PC-9 (cell line): ENCODE measurements at regions not wholly inside any gene's neighbourhood (a gene's known extent, or its start where the extent isn't known, plus 50 kb on each side); places are given as distances from the start of the nearest gene placed in this dataset.

Source experiments
- BruUV-seq: library from RNA; stranded (reverse); fragments of 400-500 nt; replicated peaks from 2 replicates; lab custom pipeline; 2021; lab: Mats Ljungman, UMichigan
- CTCF ChIA-PET: fragments of 300-600 bp; sonication (Branson Sonifier 250); formaldehyde crosslinking; loops from one replicate; lab custom pipeline; 2022; ENCODE audit warnings: antibody characterized with exemption; lab: Charles Lee
- POLR2A ChIA-PET: fragments of 300-600 bp; sonication (Branson Sonifier 250); formaldehyde crosslinking; loops from one replicate; lab custom pipeline; 2022; ENCODE audit warnings: antibody characterized with exemption; ENCODE audit not compliant: unreplicated experiment; lab: Charles Lee
- DNase-seq, 2 experiments: peaks; one replicate each; pipeline versions ENCODE4 v3.0.0 to v3.0.0-alpha.2; 2015 to 2022; ENCODE audit warnings: mixed read lengths in 1 of 2
- H2AFZ ChIP-seq: fragments of 200-600 bp; sonication (generic); 2 replicates; pipeline ENCODE4 v1.8.1; 2017; ENCODE audit warnings: antibody characterized with exemption
- H3F3A ChIP-seq: fragments of 200-600 bp; sonication (generic); 2 replicates; pipeline ENCODE4 v1.8.1; 2017; ENCODE audit warnings: antibody characterized with exemption, mild to moderate bottlenecking, low read depth; ENCODE audit not compliant: insufficient read depth
- H3K27ac ChIP-seq: fragments of 200-600 bp; sonication (generic); 2 replicates; pipeline ENCODE4 v1.6.1; 2016; ENCODE audit warnings: mixed run types
- H3K27me3 ChIP-seq: fragments of 200-600 bp; sonication (generic); 2 replicates; pipeline ENCODE4 v1.6.1; 2016; ENCODE audit warnings: low read depth, mixed run types; ENCODE audit not compliant: insufficient read depth
- H3K36me3 ChIP-seq: fragments of 200-600 bp; sonication (generic); 2 replicates; pipeline ENCODE4 v1.6.1; 2016; ENCODE audit warnings: low read depth, mixed run types
- H3K4me1 ChIP-seq: fragments of 200-600 bp; sonication (generic); replicated peaks from 2 replicates; pipeline ENCODE4 v1.6.1; 2016; ENCODE audit warnings: mixed run types; ENCODE audit not compliant: insufficient read depth
- H3K4me2 ChIP-seq: fragments of 200-600 bp; sonication (generic); 2 replicates; pipeline ENCODE4 v1.6.1; 2017; ENCODE audit warnings: mixed run types
- H3K4me3 ChIP-seq: fragments of 200-600 bp; sonication (generic); 2 replicates; pipeline ENCODE4 v1.6.1; 2016; ENCODE audit warnings: mixed run types
- H3K79me2 ChIP-seq: fragments of 200-600 bp; sonication (generic); 2 replicates; pipeline ENCODE4 v1.6.1; 2017; ENCODE audit warnings: low read depth, mixed run types
- H3K9me2 ChIP-seq: fragments of 200-600 bp; sonication (generic); 2 replicates; pipeline ENCODE4 v1.8.1; 2017; ENCODE audit warnings: mild to moderate bottlenecking; ENCODE audit not compliant: insufficient read depth
- H3K9me3 ChIP-seq: fragments of 200-600 bp; sonication (generic); 2 replicates; pipeline ENCODE4 v1.8.1; 2016; ENCODE audit warnings: low read depth; ENCODE audit not compliant: insufficient read depth
- H4K20me1 ChIP-seq: fragments of 200-600 bp; sonication (generic); 2 replicates; pipeline ENCODE4 v1.8.1; 2017; ENCODE audit not compliant: insufficient read depth
- EZH2 ChIP-seq: fragments of 200-600 bp; sonication (generic); IDR thresholded peaks from 2 replicates; pipeline ENCODE4 v1.8.0; 2017; ENCODE audit warnings: antibody characterized with exemption, low read depth
- intact Hi-C: fragments of 100-400 bp; cut with micrococcal nuclease; formaldehyde crosslinking; loops from one replicate; pipeline ENCODE4 v1.10.0; 2022; ENCODE audit not compliant: unreplicated experiment
- TF ChIP-seq, protein P1 (sequence below): fragments of 200-600 bp; sonication (generic); conservative IDR thresholded peaks from 2 replicates; pipeline ENCODE4 v1.6.1; 2017; ENCODE audit warnings: mixed run types, antibody characterized with exemption, mild to moderate bottlenecking, moderate library complexity

DNA sequence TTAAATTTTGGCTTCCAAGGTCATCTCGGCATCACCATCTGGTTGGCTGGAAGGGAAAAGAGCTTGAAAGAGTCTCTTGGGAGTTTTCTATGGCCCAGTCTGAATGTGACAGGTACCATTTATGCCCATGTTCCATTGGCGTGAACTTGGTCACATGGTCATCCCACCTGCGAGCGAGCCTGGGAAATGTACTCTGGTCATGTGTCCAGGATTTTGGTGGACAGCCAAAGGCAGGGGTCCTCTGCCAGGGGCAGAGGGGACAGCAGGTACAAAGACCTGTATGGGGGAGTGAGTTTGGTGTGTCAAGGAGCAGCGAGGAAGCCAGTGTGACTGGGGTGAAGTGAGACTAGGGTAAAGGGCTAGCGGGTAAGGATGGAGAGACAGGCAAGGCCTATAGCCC lies 112.6 kb downstream of the CDC5L start:
- no peak for DNase-seq
- intact Hi-C loops = no loop called here
- no TSS peak for BruUV-seq
- Histone ChIP-seq H3K4me3 (no peak overlapping the region), H3K4me1 (peaks cover 7% of the 10 kb centered on the region), H3K4me2 (no peak overlapping the region), H3K27ac (no peak overlapping the region), H3K36me3 (no peaks in the 10 kb centered on the region), H3F3A (no peaks in the 10 kb centered on the region; the same call in 1 of the 2 replicates), H4K20me1 (no peaks in the 10 kb centered on the region), H3K27me3 (no peaks in the 10 kb centered on the region), H2AFZ (no peak overlapping the region), H3K9me2 (no peaks in the 10 kb centered on the region), H3K9me3 (no peaks in the 10 kb centered on the region), H3K79me2 (no peaks in the 10 kb centered on the region)
- ChIA-PET CTCF (no interaction called here), POLR2A (no interaction called here)
- TF ChIP-seq EZH2 = no peak
- TF ChIP-seq, protein P1, sequence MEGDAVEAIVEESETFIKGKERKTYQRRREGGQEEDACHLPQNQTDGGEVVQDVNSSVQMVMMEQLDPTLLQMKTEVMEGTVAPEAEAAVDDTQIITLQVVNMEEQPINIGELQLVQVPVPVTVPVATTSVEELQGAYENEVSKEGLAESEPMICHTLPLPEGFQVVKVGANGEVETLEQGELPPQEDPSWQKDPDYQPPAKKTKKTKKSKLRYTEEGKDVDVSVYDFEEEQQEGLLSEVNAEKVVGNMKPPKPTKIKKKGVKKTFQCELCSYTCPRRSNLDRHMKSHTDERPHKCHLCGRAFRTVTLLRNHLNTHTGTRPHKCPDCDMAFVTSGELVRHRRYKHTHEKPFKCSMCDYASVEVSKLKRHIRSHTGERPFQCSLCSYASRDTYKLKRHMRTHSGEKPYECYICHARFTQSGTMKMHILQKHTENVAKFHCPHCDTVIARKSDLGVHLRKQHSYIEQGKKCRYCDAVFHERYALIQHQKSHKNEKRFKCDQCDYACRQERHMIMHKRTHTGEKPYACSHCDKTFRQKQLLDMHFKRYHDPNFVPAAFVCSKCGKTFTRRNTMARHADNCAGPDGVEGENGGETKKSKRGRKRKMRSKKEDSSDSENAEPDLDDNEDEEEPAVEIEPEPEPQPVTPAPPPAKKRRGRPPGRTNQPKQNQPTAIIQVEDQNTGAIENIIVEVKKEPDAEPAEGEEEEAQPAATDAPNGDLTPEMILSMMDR = no peak

DNA sequence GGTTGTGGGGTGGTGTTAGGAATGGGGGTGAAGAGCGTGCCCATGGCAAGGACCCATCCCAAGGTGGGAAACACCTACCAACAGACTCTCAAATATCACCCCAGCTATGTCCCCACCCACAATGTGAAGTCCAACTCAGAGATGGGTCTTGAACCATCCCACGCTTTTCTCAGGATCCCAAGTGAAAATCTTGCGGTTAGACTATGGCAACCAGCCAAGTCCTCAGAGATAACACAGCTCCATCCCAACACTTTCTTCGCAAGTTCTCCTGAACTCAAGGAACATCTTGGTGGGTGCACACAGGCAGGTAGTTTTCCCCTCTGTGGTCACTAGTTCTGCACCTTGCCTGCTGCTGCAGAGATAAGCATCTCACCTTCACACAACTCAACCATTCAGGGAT lies 116.0 kb downstream of the CDC5L start:
- Histone ChIP-seq H2AFZ (no peak overlapping the region), H3K4me2 (no peak overlapping the region), H3K27ac (no peak overlapping the region), H3K79me2 (no peaks in the 10 kb centered on the region), H3K4me1 (no peaks in the 10 kb centered on the region), H3K9me3 (no peaks in the 10 kb centered on the region), H3K27me3 (no peaks in the 10 kb centered on the region), H4K20me1 (no peaks in the 10 kb centered on the region), H3K36me3 (no peaks in the 10 kb centered on the region), H3K9me2 (no peaks in the 10 kb centered on the region), H3K4me3 (no peak overlapping the region), H3F3A (no peaks in the 10 kb centered on the region)
- CTCF ChIA-PET = no interaction called here
- BruUV-seq = no TSS peak
- POLR2A ChIA-PET = no interaction called here
- intact Hi-C loops = no loop called here
- TF ChIP-seq, protein P1 = no peak
- no peak for TF ChIP-seq EZH2
- DNase-seq = no peak

DNA sequence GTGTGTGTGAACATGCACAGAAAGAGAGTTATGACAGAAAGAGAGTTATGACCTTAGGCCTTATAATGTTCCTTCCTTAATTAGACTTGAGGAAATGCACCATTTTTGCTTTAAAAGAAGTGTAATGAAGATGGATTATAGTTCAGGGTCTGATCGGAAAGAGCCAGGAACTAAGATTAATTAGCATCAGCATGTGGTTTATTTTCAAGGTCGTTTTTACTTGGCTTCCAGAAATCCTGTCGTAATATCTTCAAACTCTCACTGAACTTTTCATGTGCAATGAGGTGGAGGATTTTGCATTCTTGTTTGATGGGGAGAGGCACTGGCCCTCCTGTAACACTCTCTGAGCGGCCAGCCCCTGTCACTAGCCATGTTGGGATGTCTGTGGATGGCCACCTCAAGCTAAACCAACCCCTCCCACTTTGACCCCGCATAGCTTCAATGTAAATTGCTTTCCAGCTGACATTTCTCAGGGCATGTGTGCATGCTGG lies 116.8 kb downstream of the CDC5L start:
- no peaks in the 10 kb centered on the region for H3K9me2 ChIP-seq
- H3F3A ChIP-seq = no peaks in the 10 kb centered on the region
- no peaks in the 10 kb centered on the region for H3K79me2 ChIP-seq
- ChIA-PET CTCF (no interaction called here), POLR2A (no interaction called here)
- no TSS peak for BruUV-seq
- H2AFZ ChIP-seq = no peak overlapping the region
- H3K27ac ChIP-seq = no peak overlapping the region
- intact Hi-C loops = no loop called here
- no peaks in the 10 kb centered on the region for H3K4me1 ChIP-seq
- no peaks in the 10 kb centered on the region for H3K27me3 ChIP-seq
- TF ChIP-seq EZH2 = no peak
- TF ChIP-seq, protein P1 = no peak
- no peaks in the 10 kb centered on the region for H3K9me3 ChIP-seq
- H3K4me2 ChIP-seq = no peak overlapping the region
- H4K20me1 ChIP-seq = no peaks in the 10 kb centered on the region
- no peaks in the 10 kb centered on the region for H3K36me3 ChIP-seq
- DNase-seq = no peak
- no peak overlapping the region for H3K4me3 ChIP-seq
